GM12872 (cell line): ENCODE measurements at regions not wholly inside any gene's neighbourhood (a gene's known extent, or its start where the extent isn't known, plus 50 kb on each side); places are given as distances from the start of the nearest gene placed in this dataset.

Experiments
- TF ChIP-seq, protein P1 (sequence below): IDR thresholded peaks from 3 replicates; pipeline ENCODE4 v1.5.1; 2011; ENCODE audit warnings: low read depth, mild to moderate bottlenecking, low read length, moderate library complexity; ENCODE audit not compliant: insufficient read depth

DNA sequence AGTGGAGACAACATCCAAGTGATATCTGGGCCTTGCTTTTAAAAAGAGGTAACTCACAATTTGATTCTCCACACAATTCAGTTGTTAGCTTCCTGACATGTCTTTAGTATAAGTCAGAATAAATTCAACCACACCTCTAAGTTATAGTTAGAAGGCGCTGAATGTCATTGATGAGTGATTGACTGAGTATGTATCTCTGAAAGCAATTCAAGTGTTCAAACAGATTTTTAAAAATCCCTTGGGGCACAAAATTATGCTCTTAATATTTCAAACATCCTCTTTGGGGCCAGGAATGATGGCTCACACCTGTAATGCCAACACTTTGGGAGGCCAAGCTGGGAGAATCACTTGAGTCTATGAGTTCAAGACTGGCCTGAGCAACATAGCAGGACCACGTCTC is 137.0 kb upstream of the PRR20A start:
- TF ChIP-seq, protein P1, sequence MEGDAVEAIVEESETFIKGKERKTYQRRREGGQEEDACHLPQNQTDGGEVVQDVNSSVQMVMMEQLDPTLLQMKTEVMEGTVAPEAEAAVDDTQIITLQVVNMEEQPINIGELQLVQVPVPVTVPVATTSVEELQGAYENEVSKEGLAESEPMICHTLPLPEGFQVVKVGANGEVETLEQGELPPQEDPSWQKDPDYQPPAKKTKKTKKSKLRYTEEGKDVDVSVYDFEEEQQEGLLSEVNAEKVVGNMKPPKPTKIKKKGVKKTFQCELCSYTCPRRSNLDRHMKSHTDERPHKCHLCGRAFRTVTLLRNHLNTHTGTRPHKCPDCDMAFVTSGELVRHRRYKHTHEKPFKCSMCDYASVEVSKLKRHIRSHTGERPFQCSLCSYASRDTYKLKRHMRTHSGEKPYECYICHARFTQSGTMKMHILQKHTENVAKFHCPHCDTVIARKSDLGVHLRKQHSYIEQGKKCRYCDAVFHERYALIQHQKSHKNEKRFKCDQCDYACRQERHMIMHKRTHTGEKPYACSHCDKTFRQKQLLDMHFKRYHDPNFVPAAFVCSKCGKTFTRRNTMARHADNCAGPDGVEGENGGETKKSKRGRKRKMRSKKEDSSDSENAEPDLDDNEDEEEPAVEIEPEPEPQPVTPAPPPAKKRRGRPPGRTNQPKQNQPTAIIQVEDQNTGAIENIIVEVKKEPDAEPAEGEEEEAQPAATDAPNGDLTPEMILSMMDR, result no peak

DNA sequence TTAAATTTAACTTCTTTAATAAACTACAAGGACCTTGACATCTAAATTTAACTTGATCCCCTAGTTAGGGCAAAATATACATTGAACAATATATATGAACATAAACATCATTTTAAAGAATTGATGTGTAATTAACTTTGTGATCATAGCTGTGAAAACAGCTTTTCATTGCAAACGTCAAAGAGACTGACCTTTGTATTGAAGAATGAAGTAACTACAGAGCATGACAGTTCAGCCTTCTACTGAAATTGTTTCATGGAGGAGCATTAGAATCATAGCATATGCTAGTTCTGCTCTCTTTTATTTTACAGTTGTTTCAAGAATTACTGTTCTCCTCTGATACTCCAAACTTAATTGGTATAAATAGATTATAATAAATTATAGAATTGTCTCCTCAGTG is 123.4 kb upstream of the PRR20A start:
- TF ChIP-seq, protein P1, result no peak

DNA sequence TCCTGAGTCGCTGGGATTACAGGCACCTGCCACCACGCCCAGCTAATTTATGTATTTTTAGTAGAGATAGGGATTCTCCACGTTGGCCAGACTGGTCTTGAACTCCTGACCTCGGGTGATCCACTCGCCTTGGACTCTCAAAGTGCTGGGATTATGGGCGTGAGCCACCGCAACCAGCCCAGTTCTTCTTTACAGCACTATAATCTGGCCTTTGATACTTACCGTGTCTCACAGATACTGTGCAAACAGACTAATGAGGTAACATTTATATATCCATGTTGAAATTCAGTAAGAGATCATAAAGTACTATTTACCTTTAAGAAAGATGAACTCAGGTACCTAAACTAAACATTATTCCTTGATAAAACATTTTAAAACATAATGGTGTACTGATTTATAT is 121.8 kb upstream of the PRR20A start:
- TF ChIP-seq, protein P1, result no peak

DNA sequence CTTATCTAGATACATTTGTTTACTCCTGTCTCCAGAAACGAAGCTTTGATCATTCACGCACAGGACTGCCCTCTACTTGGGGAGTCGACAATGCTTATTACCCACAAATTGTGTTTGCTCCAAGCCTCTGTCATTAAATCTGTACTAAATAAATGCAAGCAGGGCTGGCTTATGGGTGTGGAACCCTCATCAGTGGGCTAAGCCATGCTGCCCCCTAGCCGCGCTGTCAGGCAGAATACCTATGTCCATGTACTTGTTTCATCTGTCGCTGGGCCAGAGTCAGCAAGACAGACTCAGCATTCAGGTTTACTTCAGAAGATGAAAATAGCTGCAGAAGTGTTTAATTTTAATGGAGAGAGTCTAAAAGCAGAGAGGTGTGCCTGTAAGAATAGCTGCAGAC is 110.0 kb upstream of the PRR20A start:
- TF ChIP-seq, protein P1, result no peak

DNA sequence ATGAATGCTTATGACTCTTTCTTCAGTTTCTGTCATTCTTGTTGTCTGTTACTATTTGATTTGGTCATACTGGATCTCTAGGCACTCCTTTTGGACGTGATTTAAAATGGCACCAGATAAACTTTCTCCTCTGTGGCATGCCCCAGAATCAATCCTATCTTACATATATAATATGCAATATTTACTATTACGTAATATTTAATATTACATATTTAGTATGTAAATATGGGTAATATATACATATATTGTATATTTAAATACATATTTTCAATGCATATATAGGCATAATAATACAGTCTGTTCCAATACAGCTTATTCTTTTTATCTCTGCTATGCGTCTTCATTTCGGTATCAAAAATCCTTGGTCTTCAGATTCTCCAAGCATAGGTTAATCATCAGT is 104.4 kb upstream of the PRR20A start:
- TF ChIP-seq, protein P1, result no peak

DNA sequence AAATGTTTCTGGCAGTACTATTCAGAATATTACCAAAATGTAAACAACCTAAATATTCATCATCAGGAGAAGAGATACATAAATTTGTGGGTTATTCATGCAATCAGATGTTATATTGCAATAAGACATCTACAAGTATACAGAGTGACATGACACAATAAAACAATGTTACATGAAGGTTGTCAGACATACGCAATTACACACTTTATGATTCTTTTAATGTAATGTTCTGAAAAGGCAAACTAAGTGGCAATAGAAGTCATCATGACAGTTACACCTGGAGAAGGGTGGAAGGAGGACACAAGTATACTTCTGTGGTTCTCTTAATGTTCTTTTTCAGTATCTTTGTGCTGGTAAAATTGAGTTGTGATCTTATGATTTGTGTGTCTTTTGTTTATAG is 95.8 kb upstream of the PRR20A start:
- TF ChIP-seq, protein P1, result no peak

DNA sequence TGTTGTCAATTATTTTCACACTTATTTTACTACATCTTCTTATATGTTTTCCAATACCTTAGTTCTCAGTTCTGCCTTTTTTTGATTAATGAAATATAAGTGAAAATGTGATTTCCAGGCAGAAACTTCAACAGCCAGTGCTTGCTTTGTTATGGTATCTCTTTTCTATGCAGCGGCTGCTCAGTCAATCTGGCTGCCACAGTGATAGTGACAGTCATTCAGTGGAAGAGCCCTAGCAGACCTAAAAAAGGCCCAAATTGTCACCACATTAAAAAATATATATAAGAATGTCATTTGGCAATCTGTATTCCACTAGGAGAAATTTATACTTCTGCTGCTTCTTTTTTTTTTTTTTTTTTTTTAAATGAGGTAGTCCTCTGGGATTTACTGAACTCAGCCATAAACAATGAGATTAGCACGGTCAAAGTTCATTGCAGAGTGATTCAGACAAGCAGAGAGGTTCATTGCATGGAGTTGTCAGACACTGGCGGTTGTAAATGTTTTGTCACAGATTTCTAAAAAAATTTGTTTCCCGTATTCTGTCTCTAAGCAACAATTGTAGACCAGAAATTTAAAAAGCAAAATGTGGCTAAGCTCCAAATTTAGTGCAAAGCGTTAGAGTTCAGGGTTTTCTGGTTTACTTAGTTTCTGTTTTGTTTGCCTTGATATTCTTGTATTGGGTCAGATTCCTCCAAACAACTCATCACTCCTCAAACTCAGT is 94.7 kb upstream of the PRR20A start:
- TF ChIP-seq, protein P1, result no peak
